Panc1 (cell line): ENCODE measurements at regions not wholly inside any gene's neighbourhood (a gene's known extent, or its start where the extent isn't known, plus 50 kb on each side); places are given as distances from the start of the nearest gene placed in this dataset.

Experiments
- ATAC-seq: fragments of 200-7000 bp; cut with Tn5 transposase; 2 replicates; pipeline ENCODE4 v1.9.1; 2020; ENCODE audit warnings: mild to moderate bottlenecking, moderate library complexity
- BruUV-seq: library from RNA; stranded (reverse); fragments of 400-500 nt; replicated peaks from 2 replicates; lab custom pipeline; 2021; lab: Mats Ljungman, UMichigan
- CTCF ChIA-PET: fragments of 300-600 bp; sonication (Branson Sonifier 250); formaldehyde crosslinking; loops from one replicate; lab custom pipeline; 2022; ENCODE audit warnings: antibody characterized with exemption; lab: Charles Lee
- POLR2A ChIA-PET: fragments of 300-600 bp; sonication (Branson Sonifier 250); formaldehyde crosslinking; loops from one replicate; lab custom pipeline; 2022; ENCODE audit warnings: antibody characterized with exemption; lab: Charles Lee
- DNase-seq: peaks from one replicate; pipeline ENCODE4 v3.0.0-alpha.2; 2010; ENCODE audit warnings: low read depth, low spot score
- H3K27ac ChIP-seq: 2 replicates; pipeline ENCODE4 v1.5.1; 2011; ENCODE audit warnings: mild to moderate bottlenecking, low read length, inconsistent platforms
- H3K27me3 ChIP-seq: fragments of 200-500 bp; sonication (Bioruptor generic); 2 replicates; pipeline ENCODE4 v1.6.0; 2014; ENCODE audit warnings: low read length, inconsistent platforms; ENCODE audit not compliant: control insufficient read depth, insufficient read depth
- H3K36me3 ChIP-seq: fragments of 200-500 bp; sonication (Bioruptor generic); 2 replicates; pipeline ENCODE4 v1.5.1; 2014; ENCODE audit warnings: inconsistent platforms, mild to moderate bottlenecking, low read length, moderate library complexity; ENCODE audit not compliant: control insufficient read depth, insufficient read depth
- H3K4me1 ChIP-seq: 2 replicates; pipeline ENCODE4 v1.5.1; 2011; ENCODE audit warnings: inconsistent platforms, mild to moderate bottlenecking, low read length, moderate library complexity; ENCODE audit not compliant: control insufficient read depth, insufficient read depth
- H3K4me3 ChIP-seq, 2 experiments: 2 replicates each; pipeline ENCODE4 v1.5.1; 2011 to 2012; ENCODE audit warnings: low read depth in 2 of 2, low read length in 2 of 2, mild to moderate bottlenecking in 2 of 2, inconsistent platforms in 1 of 2, moderate library complexity in 1 of 2
- H3K9me3 ChIP-seq: fragments of 200-500 bp; sonication (Bioruptor generic); 2 replicates; pipeline ENCODE4 v1.5.1; 2014; ENCODE audit warnings: low read depth, mild to moderate bottlenecking, inconsistent platforms, low read length, moderate library complexity; ENCODE audit not compliant: control insufficient read depth, insufficient read depth
- CTCF ChIP-seq: fragments of 450-650 bp; IDR thresholded peaks from 2 replicates; pipeline ENCODE4 v1.5.1; 2017; ENCODE audit warnings: mild to moderate bottlenecking
- POLR2AphosphoS5 ChIP-seq: IDR thresholded peaks from 2 replicates; pipeline ENCODE4 v1.6.1; 2012; ENCODE audit warnings: mild to moderate bottlenecking, low read depth, low read length, moderate library complexity
- SIN3A ChIP-seq: IDR thresholded peaks from 2 replicates; pipeline ENCODE4 v1.6.1; 2012; ENCODE audit warnings: low read depth, mild to moderate bottlenecking, low read length, moderate library complexity, borderline replicate concordance; ENCODE audit not compliant: insufficient read depth
- TCF7L2 ChIP-seq: IDR thresholded peaks from 2 replicates; pipeline ENCODE4 v1.6.1; 2011; ENCODE audit warnings: mild to moderate bottlenecking, low read depth, low read length, inconsistent platforms
- in situ Hi-C: cut with HindIII; loops from 2 replicates; pipeline ENCODE4 v1.10.0; 2016; ENCODE audit warnings: low sequenced_read_pairs, low pct_unique_long_range_greater_than_20kb
- intact Hi-C: fragments of 100-400 bp; cut with micrococcal nuclease; formaldehyde crosslinking; loops from one replicate; pipeline ENCODE4 v1.10.0; 2022; ENCODE audit not compliant: unreplicated experiment
- TF ChIP-seq, protein P1 (sequence below), 2 experiments: IDR thresholded peaks; 2 replicates each; pipeline ENCODE4 v1.6.1; 2011 to 2012; ENCODE audit warnings: low read depth in 2 of 2, control low read depth in 1 of 2, low read length in 1 of 2, mild to moderate bottlenecking in 1 of 2, moderate library complexity in 1 of 2; ENCODE audit not compliant: insufficient read depth in 1 of 2

DNA sequence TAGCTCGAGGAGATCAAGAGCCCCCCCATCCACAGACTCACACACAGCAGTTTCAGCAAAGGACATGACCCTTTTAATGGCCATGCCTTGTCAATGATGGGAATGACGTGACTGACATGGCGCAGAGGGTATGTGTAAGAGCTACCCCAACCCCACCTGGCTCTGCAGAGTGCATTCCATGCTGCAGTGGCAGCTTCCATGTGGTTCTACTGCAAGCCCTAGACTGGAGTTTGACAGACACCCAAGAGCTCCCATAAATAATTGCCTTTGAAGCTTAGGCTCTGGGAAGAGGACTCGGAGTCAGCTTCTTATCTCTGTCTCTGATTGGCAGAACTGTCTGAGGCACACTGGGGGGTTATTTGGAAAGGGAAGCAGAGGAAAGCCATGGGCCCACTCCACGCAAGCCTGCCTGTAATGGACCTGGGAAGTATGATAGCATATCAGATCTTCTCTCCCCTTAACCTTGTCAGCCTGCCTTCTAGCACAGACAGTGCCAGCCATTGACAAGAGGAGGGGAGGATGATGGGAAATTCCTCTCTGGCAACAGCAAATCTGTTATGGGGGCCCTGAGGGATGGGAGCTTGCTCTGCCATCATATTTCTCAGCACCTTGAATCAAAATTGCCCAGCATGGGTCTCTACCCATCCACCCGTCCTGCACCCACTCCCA lies 478.5 kb upstream of the PODXL start:
- no peak for DNase-seq
- no peak overlapping the region for H3K4me3 ChIP-seq
- no peaks in the 10 kb centered on the region for H3K9me3 ChIP-seq
- H3K27me3 ChIP-seq: no peaks in the 10 kb centered on the region
- ChIA-PET CTCF (no interaction called here), POLR2A (no interaction called here)
- ATAC-seq: no peak
- intact Hi-C loops (no loop called here), in situ Hi-C loops (no loop called here)
- no peaks in the 10 kb centered on the region for H3K4me1 ChIP-seq
- H3K36me3 ChIP-seq: no peaks in the 10 kb centered on the region
- no peak overlapping the region for H3K27ac ChIP-seq
- no TSS peak for BruUV-seq
- TF ChIP-seq CTCF (no peak), SIN3A (no peak), POLR2AphosphoS5 (no peak), TCF7L2 (no peak)
- TF ChIP-seq, protein P1, sequence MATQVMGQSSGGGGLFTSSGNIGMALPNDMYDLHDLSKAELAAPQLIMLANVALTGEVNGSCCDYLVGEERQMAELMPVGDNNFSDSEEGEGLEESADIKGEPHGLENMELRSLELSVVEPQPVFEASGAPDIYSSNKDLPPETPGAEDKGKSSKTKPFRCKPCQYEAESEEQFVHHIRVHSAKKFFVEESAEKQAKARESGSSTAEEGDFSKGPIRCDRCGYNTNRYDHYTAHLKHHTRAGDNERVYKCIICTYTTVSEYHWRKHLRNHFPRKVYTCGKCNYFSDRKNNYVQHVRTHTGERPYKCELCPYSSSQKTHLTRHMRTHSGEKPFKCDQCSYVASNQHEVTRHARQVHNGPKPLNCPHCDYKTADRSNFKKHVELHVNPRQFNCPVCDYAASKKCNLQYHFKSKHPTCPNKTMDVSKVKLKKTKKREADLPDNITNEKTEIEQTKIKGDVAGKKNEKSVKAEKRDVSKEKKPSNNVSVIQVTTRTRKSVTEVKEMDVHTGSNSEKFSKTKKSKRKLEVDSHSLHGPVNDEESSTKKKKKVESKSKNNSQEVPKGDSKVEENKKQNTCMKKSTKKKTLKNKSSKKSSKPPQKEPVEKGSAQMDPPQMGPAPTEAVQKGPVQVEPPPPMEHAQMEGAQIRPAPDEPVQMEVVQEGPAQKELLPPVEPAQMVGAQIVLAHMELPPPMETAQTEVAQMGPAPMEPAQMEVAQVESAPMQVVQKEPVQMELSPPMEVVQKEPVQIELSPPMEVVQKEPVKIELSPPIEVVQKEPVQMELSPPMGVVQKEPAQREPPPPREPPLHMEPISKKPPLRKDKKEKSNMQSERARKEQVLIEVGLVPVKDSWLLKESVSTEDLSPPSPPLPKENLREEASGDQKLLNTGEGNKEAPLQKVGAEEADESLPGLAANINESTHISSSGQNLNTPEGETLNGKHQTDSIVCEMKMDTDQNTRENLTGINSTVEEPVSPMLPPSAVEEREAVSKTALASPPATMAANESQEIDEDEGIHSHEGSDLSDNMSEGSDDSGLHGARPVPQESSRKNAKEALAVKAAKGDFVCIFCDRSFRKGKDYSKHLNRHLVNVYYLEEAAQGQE (IDR thresholded peaks at IDR 0.05; ENCODE audit: insufficient read depth in 1 of 2, low read depth in 2 of 2, low read length in 1 of 2): no peak

DNA sequence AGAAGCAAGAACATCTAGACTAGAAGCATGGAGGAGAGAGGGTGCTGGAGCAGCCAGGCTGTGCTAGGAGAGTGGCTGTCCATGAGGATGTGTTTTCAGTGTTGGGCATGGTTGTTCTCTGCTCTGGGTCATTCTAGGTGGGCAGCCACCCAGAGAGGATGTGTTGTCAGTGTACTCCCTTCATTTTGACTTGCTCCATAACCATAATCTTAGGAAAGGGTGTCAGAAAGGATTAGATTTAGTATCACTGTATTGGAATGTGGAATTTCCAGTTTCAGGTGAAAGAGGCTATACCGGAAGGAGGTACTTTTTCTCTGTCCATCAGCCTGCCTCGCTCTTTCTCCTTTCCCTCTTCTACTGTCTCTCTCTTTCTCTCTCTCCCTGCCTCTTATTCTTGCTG lies 474.5 kb upstream of the PODXL start:
- Histone ChIP-seq H3K27me3 (no peaks in the 10 kb centered on the region), H3K4me1 (no peaks in the 10 kb centered on the region), H3K27ac (no peak overlapping the region), H3K9me3 (no peaks in the 10 kb centered on the region), H3K4me3 (no peak overlapping the region), H3K36me3 (no peaks in the 10 kb centered on the region)
- CTCF ChIA-PET: no interaction called here
- DNase-seq (no peak), ATAC-seq (no peak)
- intact Hi-C loops (no loop called here), in situ Hi-C loops (no loop called here)
- POLR2A ChIA-PET: no interaction called here
- BruUV-seq: no TSS peak
- TF ChIP-seq SIN3A: no peak
- no peak for TF ChIP-seq CTCF
